ENCODE measurements at regions not wholly inside any gene's neighbourhood (a gene's known extent, or its start where the extent isn't known, plus 50 kb on each side); places are given as distances from the start of the nearest gene placed in this dataset.

GRCh38 chr13:104246955-104247354 is 1180.7 kb upstream of the SLC10A2 start:
- DNase-seq (ENCODE audit: low spot score) (no peak), ATAC-seq (ENCODE audit: low read depth) (no peak)
- no peak for TF ChIP-seq CTCF (IDR thresholded peaks at IDR 0.05; ENCODE audit: poor library complexity, severe bottlenecking)
- no peaks in the 10 kb centered on the region for H3K27me3 ChIP-seq (ENCODE audit: insufficient read depth, poor library complexity, severe bottlenecking)
- no peak overlapping the region for H3K27ac ChIP-seq (ENCODE audit: poor library complexity, severe bottlenecking)
- H3K9me3 ChIP-seq (ENCODE audit: severe bottlenecking), result no peaks in the 10 kb centered on the region
- H3K36me3 ChIP-seq (ENCODE audit: low read depth), result no peaks in the 10 kb centered on the region
- no peaks in the 10 kb centered on the region for H3K4me1 ChIP-seq (ENCODE audit: insufficient read depth, poor library complexity, severe bottlenecking)
- H3K4me3 ChIP-seq (ENCODE audit: severe bottlenecking), result no peak overlapping the region

- DNase-seq (ENCODE audit: low spot score) (no peak), ATAC-seq (ENCODE audit: low read depth) (no peak)
- Histone ChIP-seq H3K27me3 (ENCODE audit: insufficient read depth, poor library complexity, severe bottlenecking) (no peaks in the 10 kb centered on the region), H3K4me1 (ENCODE audit: insufficient read depth, poor library complexity, severe bottlenecking) (no peaks in the 10 kb centered on the region), H3K27ac (ENCODE audit: poor library complexity, severe bottlenecking) (no peak overlapping the region), H3K9me3 (ENCODE audit: severe bottlenecking) (no peaks in the 10 kb centered on the region), H3K36me3 (ENCODE audit: low read depth) (no peaks in the 10 kb centered on the region), H3K4me3 (ENCODE audit: severe bottlenecking) (no peak overlapping the region)
- TF ChIP-seq CTCF (IDR thresholded peaks at IDR 0.05; ENCODE audit: poor library complexity, severe bottlenecking), result no peak
Measured at GRCh38 chr13:104206450-104207044, 1140.3 kb upstream of the SLC10A2 start.

- Histone ChIP-seq H3K27me3 (ENCODE audit: insufficient read depth, poor library complexity, severe bottlenecking) (no peaks in the 10 kb centered on the region), H3K9me3 (ENCODE audit: severe bottlenecking) (no peaks in the 10 kb centered on the region), H3K4me1 (ENCODE audit: insufficient read depth, poor library complexity, severe bottlenecking) (no peaks in the 10 kb centered on the region), H3K36me3 (ENCODE audit: low read depth) (no peaks in the 10 kb centered on the region), H3K4me3 (ENCODE audit: severe bottlenecking) (no peak overlapping the region), H3K27ac (ENCODE audit: poor library complexity, severe bottlenecking) (no peak overlapping the region)
- ATAC-seq (ENCODE audit: low read depth) (no peak), DNase-seq (ENCODE audit: low spot score) (no peak)
- TF ChIP-seq CTCF (IDR thresholded peaks at IDR 0.05; ENCODE audit: poor library complexity, severe bottlenecking), result no peak
Measured at GRCh38 chr13:104204177-104204576, 1138.0 kb upstream of the SLC10A2 start.

GRCh38 chr13:104198801-104199200 is 1132.6 kb upstream of the SLC10A2 start:
- H3K4me1 ChIP-seq (ENCODE audit: insufficient read depth, poor library complexity, severe bottlenecking), result no peaks in the 10 kb centered on the region
- H3K36me3 ChIP-seq (ENCODE audit: low read depth), result no peaks in the 10 kb centered on the region
- H3K4me3 ChIP-seq (ENCODE audit: severe bottlenecking), result no peak overlapping the region
- TF ChIP-seq CTCF (IDR thresholded peaks at IDR 0.05; ENCODE audit: poor library complexity, severe bottlenecking), result no peak
- no peaks in the 10 kb centered on the region for H3K27me3 ChIP-seq (ENCODE audit: insufficient read depth, poor library complexity, severe bottlenecking)
- no peaks in the 10 kb centered on the region for H3K9me3 ChIP-seq (ENCODE audit: severe bottlenecking)
- H3K27ac ChIP-seq (ENCODE audit: poor library complexity, severe bottlenecking), result no peak overlapping the region
- DNase-seq (ENCODE audit: low spot score) (no peak), ATAC-seq (ENCODE audit: low read depth) (no peak)

- Histone ChIP-seq H3K27ac (ENCODE audit: poor library complexity, severe bottlenecking) (no peak overlapping the region), H3K27me3 (ENCODE audit: insufficient read depth, poor library complexity, severe bottlenecking) (no peaks in the 10 kb centered on the region), H3K9me3 (ENCODE audit: severe bottlenecking) (no peaks in the 10 kb centered on the region), H3K36me3 (ENCODE audit: low read depth) (no peaks in the 10 kb centered on the region), H3K4me1 (ENCODE audit: insufficient read depth, poor library complexity, severe bottlenecking) (no peaks in the 10 kb centered on the region), H3K4me3 (ENCODE audit: severe bottlenecking) (no peak overlapping the region)
- DNase-seq (ENCODE audit: low spot score) (no peak), ATAC-seq (ENCODE audit: low read depth) (no peak)
- TF ChIP-seq CTCF (IDR thresholded peaks at IDR 0.05; ENCODE audit: poor library complexity, severe bottlenecking), result no peak
Measured at GRCh38 chr13:104196611-104197010, 1130.4 kb upstream of the SLC10A2 start.

All from RWPE2 (cell line).